ENCODE measurements at regions not wholly inside any gene's neighbourhood (a gene's known extent, or its start where the extent isn't known, plus 50 kb on each side); places are given as distances from the start of the nearest gene placed in this dataset.

DNA sequence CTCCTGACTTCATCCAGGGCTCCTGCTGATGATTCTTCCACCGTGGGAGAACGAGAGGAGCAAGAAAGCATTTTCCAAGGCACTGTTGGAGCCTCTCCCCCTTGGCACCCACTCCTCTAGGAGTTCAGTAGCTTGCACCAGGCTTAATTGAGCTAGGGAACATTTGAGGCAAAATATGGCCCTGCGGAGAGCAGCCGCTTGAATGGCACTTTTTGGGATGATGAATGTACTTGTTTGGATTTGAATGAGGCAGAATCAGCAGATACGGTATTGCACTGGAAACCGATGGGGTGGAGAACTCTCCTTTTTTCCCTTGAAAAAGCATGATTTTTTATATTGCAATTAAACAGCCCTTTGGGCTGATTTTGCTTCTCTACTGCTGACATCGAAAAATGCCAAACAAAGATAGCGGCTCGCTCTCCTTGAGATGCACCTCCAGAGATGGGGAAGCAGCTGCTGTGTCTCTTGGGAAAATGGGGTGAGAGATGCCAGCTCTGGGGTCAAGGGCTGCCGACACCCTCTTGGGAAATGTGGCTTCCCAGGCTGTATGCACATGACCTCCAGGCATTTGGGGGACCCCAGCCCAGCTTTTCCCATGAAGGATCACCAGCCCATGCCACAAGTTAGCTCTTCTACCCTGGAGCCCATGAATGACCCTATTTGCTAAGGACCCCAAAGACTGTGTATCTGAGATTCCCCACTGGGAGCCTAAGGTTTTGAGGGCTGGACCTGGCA lies 55.4 kb upstream of the LRP8 start:
- Histone ChIP-seq H3K9me3 (ENCODE audit: severe bottlenecking) (no peaks in the 10 kb centered on the region), H3K27ac (ENCODE audit: poor library complexity, severe bottlenecking) (no peak overlapping the region), H3K27me3 (ENCODE audit: insufficient read depth, poor library complexity, severe bottlenecking) (no peaks in the 10 kb centered on the region), H3K36me3 (ENCODE audit: low read depth) (no peaks in the 10 kb centered on the region), H3K4me3 (ENCODE audit: severe bottlenecking) (no peak overlapping the region), H3K4me1 (ENCODE audit: insufficient read depth, poor library complexity, severe bottlenecking) (peaks cover 6% of the 10 kb centered on the region)
- no peak for DNase-seq (ENCODE audit: low spot score)
- no peak for TF ChIP-seq CTCF (IDR thresholded peaks at IDR 0.05; ENCODE audit: poor library complexity, severe bottlenecking)
- no peak for ATAC-seq (ENCODE audit: low read depth)

DNA sequence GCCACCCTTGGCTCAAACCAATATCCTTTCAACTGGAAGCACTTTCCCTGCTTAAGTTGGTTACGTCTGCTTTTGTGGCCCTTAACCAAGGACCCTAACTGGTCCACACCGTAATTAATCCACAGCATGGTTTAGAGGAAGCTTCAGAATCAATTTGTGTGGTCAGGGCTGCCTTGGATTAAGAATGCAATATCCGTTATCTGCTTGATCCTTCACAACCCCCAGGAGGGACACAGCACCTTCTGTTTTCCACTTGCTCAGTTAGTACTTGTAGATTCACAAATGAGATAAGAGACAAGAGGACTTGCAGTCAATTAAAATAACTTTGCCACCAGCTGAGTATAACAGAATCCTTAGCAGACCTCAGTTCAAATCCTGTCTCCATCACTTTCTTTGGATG lies 56.9 kb upstream of the LRP8 start:
- H3K36me3 ChIP-seq (ENCODE audit: low read depth): no peaks in the 10 kb centered on the region
- no peak overlapping the region for H3K27ac ChIP-seq (ENCODE audit: poor library complexity, severe bottlenecking)
- ATAC-seq (ENCODE audit: low read depth) (no peak), DNase-seq (ENCODE audit: low spot score) (no peak)
- peaks cover 6% of the 10 kb centered on the region for H3K4me1 ChIP-seq (ENCODE audit: insufficient read depth, poor library complexity, severe bottlenecking)
- no peaks in the 10 kb centered on the region for H3K27me3 ChIP-seq (ENCODE audit: insufficient read depth, poor library complexity, severe bottlenecking)
- no peaks in the 10 kb centered on the region for H3K9me3 ChIP-seq (ENCODE audit: severe bottlenecking)
- H3K4me3 ChIP-seq (ENCODE audit: severe bottlenecking): no peak overlapping the region
- TF ChIP-seq CTCF (IDR thresholded peaks at IDR 0.05; ENCODE audit: poor library complexity, severe bottlenecking): no peak

DNA sequence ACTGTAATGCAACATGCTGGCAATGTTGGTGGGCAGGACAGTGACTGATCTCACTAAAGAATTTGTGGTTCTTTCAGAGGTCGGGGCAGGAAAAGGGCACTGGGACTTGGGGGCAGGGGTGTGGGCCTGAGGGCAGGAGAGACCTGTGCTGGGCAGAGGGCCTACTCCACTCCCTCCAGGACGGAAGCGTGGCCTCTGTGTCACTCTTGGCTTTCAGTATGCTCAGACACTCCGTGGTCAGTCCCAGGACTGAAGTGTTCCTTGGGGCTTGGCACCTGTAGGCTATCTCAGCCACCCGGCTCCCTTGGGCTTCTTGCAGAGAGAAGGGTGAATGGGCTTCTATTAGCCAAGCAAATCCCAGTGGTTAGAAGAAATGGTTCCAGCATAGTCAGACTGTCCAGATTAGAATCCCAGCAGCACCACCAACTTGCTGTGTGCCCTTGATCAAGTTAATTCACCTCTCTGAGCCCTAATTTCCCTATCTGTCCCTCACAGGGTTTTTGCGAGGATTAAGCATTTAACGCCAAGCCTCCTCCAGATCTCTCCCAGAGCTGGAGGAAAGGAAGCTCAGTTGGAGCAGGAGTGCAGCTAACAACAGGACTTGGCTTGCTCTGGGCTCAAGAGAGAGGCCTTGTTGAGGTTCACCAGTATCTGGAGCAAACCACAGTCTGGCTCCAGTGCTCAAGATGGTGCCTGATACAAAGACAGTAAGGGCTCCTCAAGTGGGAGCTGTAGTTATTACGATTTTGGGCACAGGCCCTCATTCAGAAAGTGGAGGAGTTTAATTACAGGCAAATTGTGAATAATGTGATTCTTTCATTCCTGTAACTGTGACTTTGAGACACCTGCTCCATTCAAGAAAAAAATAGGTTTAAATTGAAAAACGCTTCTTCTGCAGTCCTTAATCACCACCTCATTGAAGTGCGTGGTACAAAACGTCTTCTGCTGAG lies 57.7 kb upstream of the LRP8 start:
- no peak for DNase-seq (ENCODE audit: low spot score)
- no peak for TF ChIP-seq CTCF (IDR thresholded peaks at IDR 0.05; ENCODE audit: poor library complexity, severe bottlenecking)
- peaks cover 6% of the 10 kb centered on the region for H3K4me1 ChIP-seq (ENCODE audit: insufficient read depth, poor library complexity, severe bottlenecking)
- no peaks in the 10 kb centered on the region for H3K36me3 ChIP-seq (ENCODE audit: low read depth)
- H3K27ac ChIP-seq (ENCODE audit: poor library complexity, severe bottlenecking): no peak overlapping the region
- H3K4me3 ChIP-seq (ENCODE audit: severe bottlenecking): no peak overlapping the region
- H3K9me3 ChIP-seq (ENCODE audit: severe bottlenecking): no peaks in the 10 kb centered on the region
- no peak for ATAC-seq (ENCODE audit: low read depth)
- H3K27me3 ChIP-seq (ENCODE audit: insufficient read depth, poor library complexity, severe bottlenecking): no peaks in the 10 kb centered on the region

- no peak for TF ChIP-seq CTCF (IDR thresholded peaks at IDR 0.05; ENCODE audit: poor library complexity, severe bottlenecking)
- Histone ChIP-seq H3K4me1 (ENCODE audit: insufficient read depth, poor library complexity, severe bottlenecking) (no peaks in the 10 kb centered on the region), H3K27ac (ENCODE audit: poor library complexity, severe bottlenecking) (no peak overlapping the region), H3K4me3 (ENCODE audit: severe bottlenecking) (no peak overlapping the region), H3K27me3 (ENCODE audit: insufficient read depth, poor library complexity, severe bottlenecking) (no peaks in the 10 kb centered on the region), H3K9me3 (ENCODE audit: severe bottlenecking) (no peaks in the 10 kb centered on the region), H3K36me3 (ENCODE audit: low read depth) (no peaks in the 10 kb centered on the region)
- DNase-seq (ENCODE audit: low spot score) (no peak), ATAC-seq (ENCODE audit: low read depth) (no peak)
Observed at GRCh38 chr1:53388963-53389362, 61.1 kb upstream of the LRP8 start.
